ENCODE measurements at regions not wholly inside any gene's neighbourhood (a gene's known extent, or its start where the extent isn't known, plus 50 kb on each side); places are given as distances from the start of the nearest gene placed in this dataset.

DNA sequence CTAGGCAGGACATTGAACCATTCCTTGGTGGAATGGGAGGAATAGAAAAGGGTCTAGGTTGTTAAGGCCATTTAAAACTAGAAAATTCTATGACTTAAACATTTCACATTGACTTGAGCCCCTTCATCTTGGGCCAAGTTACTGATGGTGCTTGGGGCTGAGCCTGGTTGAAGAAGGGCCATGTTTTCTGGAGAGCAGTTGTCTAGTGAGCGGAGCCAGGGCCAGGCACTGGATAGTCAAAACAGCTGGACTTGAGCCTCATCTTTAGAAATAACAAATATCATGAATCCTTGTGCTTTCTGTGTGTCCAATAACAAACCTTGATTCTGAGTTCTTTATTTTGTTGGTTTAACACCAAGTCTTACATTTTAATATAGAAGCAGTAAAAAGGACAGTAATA lies 134.6 kb upstream of the TCF21 start:
- TF ChIP-seq, protein P1, sequence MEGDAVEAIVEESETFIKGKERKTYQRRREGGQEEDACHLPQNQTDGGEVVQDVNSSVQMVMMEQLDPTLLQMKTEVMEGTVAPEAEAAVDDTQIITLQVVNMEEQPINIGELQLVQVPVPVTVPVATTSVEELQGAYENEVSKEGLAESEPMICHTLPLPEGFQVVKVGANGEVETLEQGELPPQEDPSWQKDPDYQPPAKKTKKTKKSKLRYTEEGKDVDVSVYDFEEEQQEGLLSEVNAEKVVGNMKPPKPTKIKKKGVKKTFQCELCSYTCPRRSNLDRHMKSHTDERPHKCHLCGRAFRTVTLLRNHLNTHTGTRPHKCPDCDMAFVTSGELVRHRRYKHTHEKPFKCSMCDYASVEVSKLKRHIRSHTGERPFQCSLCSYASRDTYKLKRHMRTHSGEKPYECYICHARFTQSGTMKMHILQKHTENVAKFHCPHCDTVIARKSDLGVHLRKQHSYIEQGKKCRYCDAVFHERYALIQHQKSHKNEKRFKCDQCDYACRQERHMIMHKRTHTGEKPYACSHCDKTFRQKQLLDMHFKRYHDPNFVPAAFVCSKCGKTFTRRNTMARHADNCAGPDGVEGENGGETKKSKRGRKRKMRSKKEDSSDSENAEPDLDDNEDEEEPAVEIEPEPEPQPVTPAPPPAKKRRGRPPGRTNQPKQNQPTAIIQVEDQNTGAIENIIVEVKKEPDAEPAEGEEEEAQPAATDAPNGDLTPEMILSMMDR (IDR thresholded peaks at IDR 0.05 in 8 of 11, conservative IDR thresholded peaks at IDR 0.05 in 3 of 11) = no peak
- TF ChIP-seq POLR2A (IDR thresholded peaks at IDR 0.05) = no peak

Data from spleen (tissue), 7 donors.